Chondrocyte (in vitro differentiated cells): ENCODE measurements at regions not wholly inside any gene's neighbourhood (a gene's known extent, or its start where the extent isn't known, plus 50 kb on each side); places are given as distances from the start of the nearest gene placed in this dataset.

Experiments
- DNase-seq: peaks from one replicate; pipeline ENCODE4 v3.0.0; 2021; ENCODE audit warnings: mixed read lengths, low spot score
- H3K27ac Mint-ChIP-seq: one replicate; pipeline ENCODE4 v1.8.0; 2021; ENCODE audit warnings: mild to moderate bottlenecking, moderate library complexity, mixed read lengths; ENCODE audit not compliant: unreplicated experiment
- H3K27me3 Mint-ChIP-seq: 2 replicates; pipeline ENCODE4 v1.8.0; 2021; ENCODE audit warnings: low read depth, mixed read lengths
- H3K36me3 Mint-ChIP-seq: 2 replicates; pipeline ENCODE4 v1.8.0; 2021; ENCODE audit warnings: low read depth, mixed read lengths
- H3K4me1 Mint-ChIP-seq: 2 replicates; pipeline ENCODE4 v1.8.0; 2021; ENCODE audit warnings: low read depth, mild to moderate bottlenecking, mixed read lengths
- H3K4me3 Mint-ChIP-seq: one replicate; pipeline ENCODE4 v1.8.0; 2021; ENCODE audit warnings: mild to moderate bottlenecking, moderate library complexity, mixed read lengths; ENCODE audit not compliant: unreplicated experiment
- H3K9me3 Mint-ChIP-seq: 2 replicates; pipeline ENCODE4 v1.8.0; 2021; ENCODE audit warnings: low read depth, mixed read lengths
- CTCF ChIP-seq: fragments of 200-600 bp; sonication (generic); IDR thresholded peaks from 2 replicates; pipeline ENCODE4 v1.5.0; 2021; ENCODE audit warnings: antibody characterized with exemption, mild to moderate bottlenecking, moderate library complexity

DNA sequence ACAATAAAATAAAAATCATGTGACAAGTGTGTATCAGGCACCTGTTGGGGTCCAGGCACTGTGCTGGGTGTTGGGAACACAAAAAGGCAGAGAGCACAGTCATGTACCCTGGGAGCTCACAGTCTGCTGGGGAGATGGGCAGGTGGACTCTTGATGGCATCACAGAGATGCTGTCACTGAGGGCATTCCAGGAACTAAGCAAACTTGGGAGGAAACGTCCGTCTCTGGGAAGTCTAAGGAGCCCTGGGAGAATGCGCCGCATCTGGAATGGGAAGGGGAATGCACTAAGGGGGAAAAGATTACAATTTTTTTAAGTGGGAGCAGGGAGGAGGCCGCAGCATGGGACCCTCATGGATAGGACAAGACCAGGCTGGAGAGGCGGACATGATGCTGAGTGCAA lies 80.9 kb upstream of the ZNF423 start:
- Mint-ChIP-seq H3K36me3 (no peaks in the 10 kb centered on the region), H3K27ac (no peak overlapping the region), H3K4me3 (no peak overlapping the region), H3K27me3 (peaks cover 3% of the 10 kb centered on the region), H3K4me1 (peaks cover 15% of the 10 kb centered on the region), H3K9me3 (peaks cover 4% of the 10 kb centered on the region)
- TF ChIP-seq CTCF, result no peak
- DNase-seq, result no peak

DNA sequence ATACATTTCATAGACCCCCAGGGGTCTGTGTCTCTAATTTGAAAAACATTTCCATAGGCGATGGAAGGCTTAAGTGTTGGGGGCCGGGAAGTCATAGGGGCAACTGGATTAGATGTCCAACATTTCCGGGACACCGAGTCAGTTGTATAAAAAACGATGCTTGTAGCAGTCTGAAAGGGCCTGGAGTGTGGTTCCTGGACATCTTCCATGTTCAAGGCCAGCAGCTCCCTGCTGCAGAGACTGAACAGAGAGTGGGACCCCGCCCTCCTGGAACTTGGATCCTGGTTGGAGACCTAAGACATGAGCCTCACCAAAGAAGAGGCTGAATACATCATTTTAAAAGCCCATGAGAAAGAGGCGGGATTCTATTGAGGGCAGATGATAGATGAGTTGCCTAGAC lies 82.0 kb upstream of the ZNF423 start:
- no peak for DNase-seq
- Mint-ChIP-seq H3K27ac (no peak overlapping the region), H3K36me3 (peaks cover 2% of the 10 kb centered on the region), H3K9me3 (peaks cover 4% of the 10 kb centered on the region), H3K4me3 (no peak overlapping the region), H3K4me1 (peaks cover 4% of the 10 kb centered on the region), H3K27me3 (peaks cover 11% of the 10 kb centered on the region)
- no peak for TF ChIP-seq CTCF

DNA sequence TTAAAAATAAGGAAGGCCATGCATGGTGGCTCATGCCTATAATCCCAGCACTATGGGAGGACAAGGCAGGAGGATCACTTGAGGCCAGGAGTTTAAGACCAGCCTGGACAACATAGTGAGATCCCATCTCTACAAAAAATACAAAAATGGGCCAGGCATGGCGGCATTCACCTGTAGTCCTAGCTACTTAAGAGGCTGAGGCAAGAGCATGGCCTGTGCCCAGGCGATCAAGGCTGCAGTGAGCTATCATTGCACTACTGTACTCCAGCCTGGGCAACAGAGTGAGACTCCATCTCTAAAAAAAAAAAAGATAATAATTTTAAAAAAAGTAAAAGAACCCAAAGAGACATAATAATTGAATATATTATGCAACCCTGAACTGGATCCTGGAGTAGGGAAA lies 83.6 kb upstream of the ZNF423 start:
- no peak for TF ChIP-seq CTCF
- no peak for DNase-seq
- H3K9me3 Mint-ChIP-seq, result peaks cover 4% of the 10 kb centered on the region
- peaks cover 13% of the 10 kb centered on the region for H3K27me3 Mint-ChIP-seq
- H3K36me3 Mint-ChIP-seq, result peaks cover 2% of the 10 kb centered on the region
- H3K4me3 Mint-ChIP-seq, result no peak overlapping the region
- H3K4me1 Mint-ChIP-seq, result no peaks in the 10 kb centered on the region
- H3K27ac Mint-ChIP-seq, result no peak overlapping the region

DNA sequence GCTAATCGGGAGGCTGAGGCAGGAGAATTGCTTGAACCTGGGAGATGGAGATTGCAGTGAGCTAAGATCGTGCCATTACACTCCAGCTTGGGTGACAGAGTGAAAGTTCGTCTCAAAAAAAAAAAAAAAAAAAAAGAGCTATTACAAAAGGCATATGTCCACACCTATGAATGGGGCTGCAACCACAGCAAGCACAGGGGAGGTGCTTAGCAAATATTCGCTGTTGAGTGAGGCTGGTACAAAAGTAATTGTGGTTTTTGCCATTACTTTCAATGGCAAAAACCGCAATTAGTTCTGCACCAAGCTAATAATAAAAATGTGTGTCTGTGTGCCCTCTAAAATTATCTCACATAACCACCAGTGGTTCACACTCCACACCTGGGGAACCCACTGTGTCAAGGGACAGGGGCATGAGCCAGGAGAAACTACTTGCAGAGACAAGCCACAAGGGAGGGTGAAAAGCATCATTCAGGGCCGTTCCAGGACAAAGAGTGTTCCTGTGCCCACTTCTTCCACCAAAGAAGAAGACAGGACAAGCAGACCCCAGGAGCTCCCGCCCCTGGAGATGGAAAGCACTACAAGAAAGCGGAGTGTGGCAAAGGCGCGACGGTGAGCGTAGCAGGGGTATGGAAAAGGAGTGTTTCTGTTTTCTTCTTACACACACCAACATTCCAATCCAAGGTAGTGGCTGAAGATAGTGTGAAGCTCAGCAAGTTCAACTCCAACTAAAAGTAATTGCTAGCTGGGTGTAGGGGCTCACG lies 84.4 kb upstream of the CNEP1R1 start:
- no peak for DNase-seq
- Mint-ChIP-seq H3K9me3 (peaks cover 4% of the 10 kb centered on the region), H3K27me3 (peaks cover 13% of the 10 kb centered on the region), H3K4me3 (no peak overlapping the region), H3K4me1 (no peaks in the 10 kb centered on the region), H3K36me3 (peaks cover 2% of the 10 kb centered on the region), H3K27ac (no peak overlapping the region)
- no peak for TF ChIP-seq CTCF

- DNase-seq, result no peak
- Mint-ChIP-seq H3K4me1 (no peaks in the 10 kb centered on the region), H3K36me3 (peaks cover 2% of the 10 kb centered on the region), H3K4me3 (no peak overlapping the region), H3K27ac (no peak overlapping the region), H3K9me3 (no peaks in the 10 kb centered on the region), H3K27me3 (peaks cover 13% of the 10 kb centered on the region)
- no peak for TF ChIP-seq CTCF
Observed at GRCh38 chr16:49944221-49944620, 80.8 kb upstream of the CNEP1R1 start.
